ENCODE measurements at regions not wholly inside any gene's neighbourhood (a gene's known extent, or its start where the extent isn't known, plus 50 kb on each side); places are given as distances from the start of the nearest gene placed in this dataset.

DNA sequence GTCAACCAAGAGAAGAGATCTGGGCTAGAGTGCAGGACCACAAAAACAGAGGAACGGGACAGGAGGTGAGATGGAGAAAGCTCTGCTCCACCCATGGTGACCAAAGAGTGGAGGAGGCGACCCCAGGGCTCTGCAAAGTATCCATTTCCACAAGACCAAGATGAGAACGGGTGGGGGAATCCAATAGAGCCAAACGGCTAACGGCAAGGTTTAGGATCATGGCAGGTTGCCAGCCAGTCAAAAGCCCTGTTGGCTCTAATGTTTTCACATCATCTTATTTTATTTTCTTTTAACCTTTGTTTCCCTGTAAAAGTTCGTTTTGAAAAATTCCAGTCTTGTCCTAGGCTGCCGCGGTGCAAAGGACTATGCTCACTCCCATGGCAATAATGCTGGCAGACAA, 52.1 kb upstream of the CHST1 start:
- H3K36me3 ChIP-seq: no peaks in the 10 kb centered on the region
- no peaks in the 10 kb centered on the region for H3K9me3 ChIP-seq
- no peak overlapping the region for H3K27ac ChIP-seq
- TF ChIP-seq POLR2A (IDR thresholded peaks at IDR 0.05) (no peak), EP300 (IDR thresholded peaks at IDR 0.05) (no peak), POLR2AphosphoS5 (IDR thresholded peaks at IDR 0.05) (no peak)
- TF ChIP-seq, protein P1, sequence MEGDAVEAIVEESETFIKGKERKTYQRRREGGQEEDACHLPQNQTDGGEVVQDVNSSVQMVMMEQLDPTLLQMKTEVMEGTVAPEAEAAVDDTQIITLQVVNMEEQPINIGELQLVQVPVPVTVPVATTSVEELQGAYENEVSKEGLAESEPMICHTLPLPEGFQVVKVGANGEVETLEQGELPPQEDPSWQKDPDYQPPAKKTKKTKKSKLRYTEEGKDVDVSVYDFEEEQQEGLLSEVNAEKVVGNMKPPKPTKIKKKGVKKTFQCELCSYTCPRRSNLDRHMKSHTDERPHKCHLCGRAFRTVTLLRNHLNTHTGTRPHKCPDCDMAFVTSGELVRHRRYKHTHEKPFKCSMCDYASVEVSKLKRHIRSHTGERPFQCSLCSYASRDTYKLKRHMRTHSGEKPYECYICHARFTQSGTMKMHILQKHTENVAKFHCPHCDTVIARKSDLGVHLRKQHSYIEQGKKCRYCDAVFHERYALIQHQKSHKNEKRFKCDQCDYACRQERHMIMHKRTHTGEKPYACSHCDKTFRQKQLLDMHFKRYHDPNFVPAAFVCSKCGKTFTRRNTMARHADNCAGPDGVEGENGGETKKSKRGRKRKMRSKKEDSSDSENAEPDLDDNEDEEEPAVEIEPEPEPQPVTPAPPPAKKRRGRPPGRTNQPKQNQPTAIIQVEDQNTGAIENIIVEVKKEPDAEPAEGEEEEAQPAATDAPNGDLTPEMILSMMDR (IDR thresholded peaks at IDR 0.05): no peak
- no peak for ATAC-seq
- H3K4me1 ChIP-seq: no peaks in the 10 kb centered on the region
- peaks cover 9% of the 10 kb centered on the region for H3K27me3 ChIP-seq
- H3K4me3 ChIP-seq: no peak overlapping the region
- 74 to 83% methylated on average over 7 to 8 of the region's 8 CpGs for WGBS, 2 donors (ENCODE audit: low coverage in 1 of 2)

DNA sequence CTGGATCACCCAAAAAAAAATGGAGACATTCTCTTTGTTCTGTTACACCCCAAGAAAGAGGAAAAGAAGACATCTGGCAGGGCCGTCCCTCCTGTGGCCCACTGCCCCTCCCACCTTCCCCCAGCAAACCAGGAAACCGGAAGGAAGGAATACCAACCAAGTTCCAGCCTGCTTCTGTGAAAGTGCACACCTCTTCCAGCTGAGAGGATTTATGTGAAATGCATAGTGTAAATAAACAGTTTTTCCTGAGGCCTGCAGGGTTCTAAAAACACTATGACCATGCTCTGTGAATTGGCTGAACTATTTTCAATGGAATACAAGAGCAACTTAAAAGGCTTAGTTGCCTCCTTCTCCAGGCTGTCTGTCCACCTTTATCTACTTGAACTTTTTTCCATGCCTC, 50.0 kb upstream of the CHST1 start:
- 25 to 40% methylated on average over 1 to 2 of the region's 2 CpGs for WGBS, 2 donors (ENCODE audit: low coverage in 1 of 2)
- Histone ChIP-seq H3K27me3 (peaks cover 4% of the 10 kb centered on the region), H3K9me3 (no peaks in the 10 kb centered on the region), H3K4me3 (no peak overlapping the region), H3K4me1 (no peaks in the 10 kb centered on the region), H3K36me3 (no peaks in the 10 kb centered on the region), H3K27ac (no peak overlapping the region)
- no peak for ATAC-seq
- no peak for TF ChIP-seq EP300 (IDR thresholded peaks at IDR 0.05)
- TF ChIP-seq POLR2AphosphoS5 (IDR thresholded peaks at IDR 0.05): no peak
- TF ChIP-seq, protein P1 (IDR thresholded peaks at IDR 0.05): no peak
- no peak for TF ChIP-seq POLR2A (IDR thresholded peaks at IDR 0.05)

Measured in gastroesophageal sphincter (tissue), 4 donors.